ENCODE measurements at regions not wholly inside any gene's neighbourhood (a gene's known extent, or its start where the extent isn't known, plus 50 kb on each side); places are given as distances from the start of the nearest gene placed in this dataset.

DNA sequence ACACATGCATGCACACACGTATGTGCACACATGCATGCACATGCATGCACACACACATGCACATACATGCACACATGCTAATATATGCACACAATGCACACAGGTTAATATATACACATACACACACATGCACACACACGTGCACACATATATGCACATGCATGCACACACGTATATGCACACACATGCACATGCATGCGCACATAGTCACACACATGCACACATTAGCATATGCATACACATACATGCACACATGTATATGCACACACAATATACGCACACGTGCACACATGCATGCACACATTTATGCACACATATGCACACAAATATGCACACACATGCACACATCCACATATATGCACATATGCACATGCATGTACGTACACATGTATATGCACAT is 506.8 kb downstream of the MATN1 start:
- TF ChIP-seq POLR2A (IDR thresholded peaks at IDR 0.05; ENCODE audit: low read depth, low read length), result no peak
- TF ChIP-seq TAF1 (IDR thresholded peaks at IDR 0.05; ENCODE audit: low read depth, low read length), result no peak
- no peak for TF ChIP-seq POLR2AphosphoS5 (IDR thresholded peaks at IDR 0.05; ENCODE audit: low read depth, low read length)
- TF ChIP-seq POU2F2 (IDR thresholded peaks at IDR 0.05; ENCODE audit: low read depth, low read length), result no peak
